ENCODE measurements at regions not wholly inside any gene's neighbourhood (a gene's known extent, or its start where the extent isn't known, plus 50 kb on each side); places are given as distances from the start of the nearest gene placed in this dataset.

- no peaks in the 10 kb centered on the region for H4K20me1 ChIP-seq (replicated peaks; ENCODE audit: control insufficient read depth, insufficient read depth, low read length)
- no peak overlapping the region for H3K9ac ChIP-seq (ENCODE audit: insufficient read depth in 1 of 2, low read depth in 2 of 2, low read length in 2 of 2)
- H3K27me3 ChIP-seq (ENCODE audit: control insufficient read depth in 2 of 2, insufficient read depth in 2 of 2, low read length in 2 of 2): no peaks in the 10 kb centered on the region
- ATAC-seq: no peak
- ChIA-PET POLR2A (no interaction called here), CTCF (ENCODE audit: low intra/inter-chr PET ratio) (no interaction called here)
- no peak overlapping the region for H2AFZ ChIP-seq (ENCODE audit: low read depth, low read length)
- intact Hi-C loops (cut with micrococcal nuclease) (no loop called here), in situ Hi-C loops (cut with MboI) (no loop called here)
- no peaks in the 10 kb centered on the region for H3K9me1 ChIP-seq (ENCODE audit: control insufficient read depth, insufficient read depth, low read length)
- H3K27ac ChIP-seq (ENCODE audit: extremely low read depth, low read depth, low read length): no peak overlapping the region
- FAIRE-seq: no peak
- no peaks in the 10 kb centered on the region for H3K4me1 ChIP-seq (replicated peaks in 1 of 2; ENCODE audit: control insufficient read depth in 2 of 2, insufficient read depth in 2 of 2, low read length in 2 of 2)
- no TSS peak for BruUV-seq (replicated peaks)
- H3K9me3 ChIP-seq (replicated peaks; ENCODE audit: control insufficient read depth, insufficient read depth, low read depth, low read length): no peaks in the 10 kb centered on the region
- H3K36me3 ChIP-seq (ENCODE audit: control insufficient read depth, insufficient read depth, low read length): no peaks in the 10 kb centered on the region
- 0% methylated on average over 1 of the region's 1 CpG for WGBS (ENCODE audit: insufficient coverage, low coverage, missing lambda C conversion rate)
- DNase-seq (ENCODE audit: extremely low read depth in 1 of 4, low spot score in 3 of 4): no peak
- H3K4me2 ChIP-seq (ENCODE audit: insufficient read depth, low read length): no peak overlapping the region
- H3K4me3 ChIP-seq: no peak overlapping the region
- H3K79me2 ChIP-seq (ENCODE audit: control insufficient read depth, insufficient read depth, low read length): no peaks in the 10 kb centered on the region
- TF ChIP-seq E4F1 (CRISPR knock-in tag; IDR thresholded peaks at IDR 0.05; ENCODE audit: borderline replicate concordance) (no peak), ARID3B (CRISPR knock-in tag; IDR thresholded peaks at IDR 0.05; ENCODE audit: borderline replicate concordance) (no peak), NR4A1 (CRISPR knock-in tag; IDR thresholded peaks at IDR 0.05) (no peak), NR4A1 (tag; IDR thresholded peaks at IDR 0.05) (no peak), ZNF518B (CRISPR knock-in tag; IDR thresholded peaks at IDR 0.05) (no peak), TSHZ1 (CRISPR knock-in tag; IDR thresholded peaks at IDR 0.05) (no peak), DACH1 (IDR thresholded peaks at IDR 0.05; ENCODE audit: partially characterized antibody) (no peak), MITF (IDR thresholded peaks at IDR 0.05) (no peak), SMC3 (conservative IDR thresholded peaks at IDR 0.05; ENCODE audit: insufficient read depth, low read depth, low read length) (no peak), NFE2 (IDR thresholded peaks at IDR 0.05; ENCODE audit: low read depth) (no peak)
Measured at GRCh38 chrX:97907791-97908190, 1024.1 kb downstream of the RPA4 start.
